ENCODE measurements at regions not wholly inside any gene's neighbourhood (a gene's known extent, or its start where the extent isn't known, plus 50 kb on each side); places are given as distances from the start of the nearest gene placed in this dataset.

DNA sequence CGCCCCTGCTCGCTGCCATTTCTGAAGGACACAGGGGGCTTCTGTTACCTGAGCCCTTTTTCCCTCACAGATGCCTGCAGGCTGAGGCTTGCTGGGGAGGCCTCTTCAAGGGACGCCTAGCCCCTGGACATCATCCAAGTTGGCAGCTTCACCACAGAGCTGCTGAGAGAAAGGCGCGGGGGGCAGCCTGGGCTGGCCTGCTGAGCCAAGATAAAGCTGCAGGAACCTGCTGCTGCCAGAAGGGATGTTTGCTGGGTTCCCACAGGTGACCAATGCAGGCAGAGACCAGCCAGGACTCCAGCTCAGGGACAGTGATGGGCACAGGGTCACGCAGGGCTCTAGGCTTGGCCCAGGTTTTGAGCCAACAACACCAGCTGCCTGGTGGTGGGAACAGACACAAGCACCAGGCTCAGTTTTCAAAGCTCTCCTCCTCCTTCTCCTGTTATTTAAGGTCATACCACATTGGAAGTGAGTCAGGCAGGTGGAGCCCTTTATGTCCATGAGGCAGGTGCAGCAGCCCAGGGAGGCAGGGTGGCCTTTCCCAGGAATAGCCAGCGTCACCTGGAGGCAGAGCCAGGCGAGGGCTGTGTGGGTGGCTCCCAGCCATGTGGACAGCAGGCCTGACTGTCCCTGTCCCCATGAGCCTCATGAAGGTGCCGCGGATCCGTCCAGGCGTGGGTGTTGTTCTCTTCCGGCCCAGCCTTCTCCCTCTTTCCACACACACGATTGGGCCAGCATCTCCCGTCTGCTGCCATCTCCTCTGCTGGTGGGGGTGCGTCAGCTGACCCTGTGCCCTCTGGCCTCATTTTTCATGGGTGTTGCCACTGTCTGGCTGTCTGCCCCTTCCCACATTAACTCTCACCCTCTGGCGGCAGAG lies 515.5 kb upstream of the MYT1L start:
- no peaks in the 10 kb centered on the region for H3K36me3 ChIP-seq (ENCODE audit: insufficient read depth, low read length)
- no peaks in the 10 kb centered on the region for H3K9me3 ChIP-seq (ENCODE audit: low read length)
- H3K27me3 ChIP-seq (ENCODE audit: control insufficient read depth in 1 of 2, insufficient read depth in 2 of 2, low read length in 2 of 2): no peaks in the 10 kb centered on the region
- H3K4me3 ChIP-seq (ENCODE audit: low read depth in 1 of 2, low read length in 2 of 2): no peak overlapping the region
- no peaks in the 10 kb centered on the region for H3K4me1 ChIP-seq (ENCODE audit: insufficient read depth, low read length)
- H3K9ac ChIP-seq (ENCODE audit: low read length): no peak overlapping the region
- H3K27ac ChIP-seq (ENCODE audit: low read depth, low read length): no peak overlapping the region

DNA sequence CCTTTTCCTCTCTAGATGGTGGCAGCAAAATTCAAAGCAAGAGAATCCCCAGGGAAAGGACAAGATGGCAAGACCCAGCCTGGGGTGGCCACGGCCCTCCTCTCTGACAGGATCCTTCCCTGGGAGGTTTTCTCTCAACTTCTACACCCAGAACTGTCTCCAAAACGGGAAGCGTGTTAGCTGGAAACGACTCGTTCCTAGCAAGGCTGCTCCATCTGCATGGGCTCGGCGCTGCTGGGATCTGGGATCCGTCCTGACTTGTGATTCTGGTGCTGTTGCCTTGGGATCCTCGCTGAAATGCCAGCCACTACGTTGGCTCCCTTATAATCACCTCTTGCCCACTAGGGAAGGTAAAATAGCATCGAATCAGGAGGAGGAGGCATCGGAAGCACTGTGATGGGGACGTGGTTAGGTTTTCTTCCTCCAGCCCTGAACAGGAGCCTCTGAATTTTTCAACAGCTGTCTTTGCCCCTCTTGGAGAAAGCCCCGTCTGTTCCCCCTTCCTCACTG lies 514.8 kb upstream of the MYT1L start:
- no peak overlapping the region for H3K4me3 ChIP-seq (ENCODE audit: low read depth in 1 of 2, low read length in 2 of 2)
- no peaks in the 10 kb centered on the region for H3K4me1 ChIP-seq (ENCODE audit: insufficient read depth, low read length)
- no peaks in the 10 kb centered on the region for H3K9me3 ChIP-seq (ENCODE audit: low read length)
- H3K27ac ChIP-seq (ENCODE audit: low read depth, low read length): no peak overlapping the region
- H3K27me3 ChIP-seq (ENCODE audit: control insufficient read depth in 1 of 2, insufficient read depth in 2 of 2, low read length in 2 of 2): no peaks in the 10 kb centered on the region
- H3K36me3 ChIP-seq (ENCODE audit: insufficient read depth, low read length): no peaks in the 10 kb centered on the region
- no peak overlapping the region for H3K9ac ChIP-seq (ENCODE audit: low read length)

DNA sequence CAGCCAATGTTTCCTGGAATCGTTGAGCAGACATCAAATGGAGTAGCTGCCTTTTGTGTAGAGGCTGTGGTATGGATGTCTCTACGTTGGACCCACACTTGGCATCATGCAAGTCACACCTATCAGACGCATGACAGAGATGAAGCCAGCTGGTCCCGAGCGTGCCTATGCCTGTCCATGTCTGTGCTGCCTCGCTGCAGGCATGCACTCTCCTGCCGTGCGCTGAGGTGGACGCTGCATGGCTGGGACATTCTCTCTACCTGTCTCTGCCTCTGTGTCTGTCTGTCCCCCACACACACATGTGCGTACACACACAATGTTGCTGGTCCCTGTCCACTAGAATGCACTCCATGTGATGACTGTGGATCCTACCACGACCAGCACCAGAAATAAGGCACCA lies 514.2 kb upstream of the MYT1L start:
- Histone ChIP-seq H3K4me3 (ENCODE audit: low read depth in 1 of 2, low read length in 2 of 2) (no peak overlapping the region), H3K27ac (ENCODE audit: low read depth, low read length) (no peak overlapping the region), H3K27me3 (ENCODE audit: control insufficient read depth in 1 of 2, insufficient read depth in 2 of 2, low read length in 2 of 2) (no peaks in the 10 kb centered on the region), H3K36me3 (ENCODE audit: insufficient read depth, low read length) (no peaks in the 10 kb centered on the region), H3K9ac (ENCODE audit: low read length) (no peak overlapping the region), H3K9me3 (ENCODE audit: low read length) (no peaks in the 10 kb centered on the region), H3K4me1 (ENCODE audit: insufficient read depth, low read length) (no peaks in the 10 kb centered on the region)

DNA sequence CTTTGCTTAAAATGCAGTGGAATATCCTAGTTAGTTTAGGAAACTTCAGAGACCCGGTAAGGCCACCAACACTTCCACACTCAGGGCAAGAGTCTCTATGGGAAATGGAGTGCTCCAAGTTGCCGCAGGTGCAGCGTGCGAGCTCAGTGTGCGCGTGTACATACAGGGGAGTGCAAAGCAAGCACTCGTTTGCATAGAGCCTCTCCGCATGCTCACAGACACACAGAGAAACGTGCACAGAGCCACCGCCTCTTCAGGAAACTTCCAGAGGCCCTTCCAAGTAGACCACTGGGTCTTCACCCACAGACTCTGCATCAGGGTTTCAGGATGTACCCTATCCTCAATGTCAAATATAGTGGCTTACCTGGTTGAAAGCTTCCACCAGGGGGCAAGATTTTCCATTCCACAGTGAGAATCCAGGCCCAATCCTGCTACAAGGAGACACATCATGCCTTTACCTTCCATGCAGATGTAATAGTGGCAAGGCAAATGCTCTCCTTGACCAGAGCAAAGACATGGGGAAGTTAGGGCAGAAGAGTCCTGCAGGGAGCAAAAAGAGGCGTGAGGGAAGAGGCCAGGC lies 513.0 kb upstream of the MYT1L start:
- Histone ChIP-seq H3K4me3 (ENCODE audit: low read depth in 1 of 2, low read length in 2 of 2) (no peak overlapping the region), H3K36me3 (ENCODE audit: insufficient read depth, low read length) (no peaks in the 10 kb centered on the region), H3K27ac (ENCODE audit: low read depth, low read length) (no peak overlapping the region), H3K9me3 (ENCODE audit: low read length) (no peaks in the 10 kb centered on the region), H3K27me3 (ENCODE audit: control insufficient read depth in 1 of 2, insufficient read depth in 2 of 2, low read length in 2 of 2) (no peaks in the 10 kb centered on the region), H3K4me1 (ENCODE audit: insufficient read depth, low read length) (no peaks in the 10 kb centered on the region), H3K9ac (ENCODE audit: low read length) (no peak overlapping the region)

DNA sequence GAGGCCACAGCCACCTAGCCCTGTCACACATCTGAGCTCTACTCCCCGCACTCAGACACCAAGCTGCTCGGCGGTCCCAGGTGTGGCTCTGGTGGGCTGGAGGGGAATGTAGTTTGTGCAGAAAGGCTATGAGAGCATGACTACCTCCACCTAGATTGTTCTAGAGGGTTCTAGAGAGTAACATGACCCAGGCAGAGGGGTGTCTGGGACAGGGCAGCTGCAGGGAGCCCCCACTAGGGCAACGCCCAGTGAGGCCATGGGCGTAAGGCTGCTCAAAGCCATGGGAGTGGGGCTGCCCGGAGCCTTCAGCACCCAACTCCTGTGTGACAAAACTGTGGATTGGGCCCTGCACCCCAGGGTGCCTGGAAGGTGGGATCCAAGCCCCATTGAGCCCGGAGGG lies 511.4 kb upstream of the MYT1L start:
- Histone ChIP-seq H3K36me3 (ENCODE audit: insufficient read depth, low read length) (no peaks in the 10 kb centered on the region), H3K9me3 (ENCODE audit: low read length) (no peaks in the 10 kb centered on the region), H3K27me3 (ENCODE audit: control insufficient read depth in 1 of 2, insufficient read depth in 2 of 2, low read length in 2 of 2) (no peaks in the 10 kb centered on the region), H3K27ac (ENCODE audit: low read depth, low read length) (no peak overlapping the region), H3K4me1 (ENCODE audit: insufficient read depth, low read length) (no peaks in the 10 kb centered on the region), H3K9ac (ENCODE audit: low read length) (no peak overlapping the region), H3K4me3 (ENCODE audit: low read depth in 1 of 2, low read length in 2 of 2) (no peak overlapping the region)

DNA sequence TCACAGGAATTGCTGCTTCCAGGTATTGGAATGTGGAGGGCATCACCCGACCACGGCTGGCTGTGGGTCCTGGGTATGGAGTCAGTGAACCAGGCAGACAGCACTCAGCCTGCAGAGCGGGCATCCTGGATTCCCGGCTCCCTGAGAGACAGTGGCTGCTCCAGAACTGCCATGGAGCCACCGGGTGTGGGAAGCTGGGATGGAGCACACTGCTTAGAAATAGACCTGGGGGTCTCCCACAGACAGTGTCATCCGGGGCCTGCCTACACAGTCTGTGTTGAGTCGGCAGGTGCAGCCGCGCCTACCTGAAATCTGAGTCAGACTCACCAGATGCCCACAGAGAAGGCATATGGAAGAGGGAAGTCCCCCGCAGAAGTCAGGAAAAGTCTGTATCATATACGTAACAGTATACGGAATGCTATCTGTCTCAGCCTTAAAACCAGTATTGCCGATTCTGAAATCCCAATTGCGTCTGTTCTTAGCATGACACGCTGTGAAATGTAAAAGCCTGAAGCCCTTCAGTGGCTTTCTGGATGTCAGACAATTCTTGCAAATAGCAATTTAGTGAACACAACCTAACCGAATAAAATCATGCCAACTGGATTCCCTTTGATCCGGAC lies 509.7 kb upstream of the MYT1L start:
- Histone ChIP-seq H3K9ac (ENCODE audit: low read length) (no peak overlapping the region), H3K36me3 (ENCODE audit: insufficient read depth, low read length) (no peaks in the 10 kb centered on the region), H3K4me1 (ENCODE audit: insufficient read depth, low read length) (no peaks in the 10 kb centered on the region), H3K27me3 (ENCODE audit: control insufficient read depth in 1 of 2, insufficient read depth in 2 of 2, low read length in 2 of 2) (no peaks in the 10 kb centered on the region), H3K27ac (ENCODE audit: low read depth, low read length) (no peak overlapping the region), H3K4me3 (ENCODE audit: low read depth in 1 of 2, low read length in 2 of 2) (no peak overlapping the region), H3K9me3 (ENCODE audit: low read length) (no peaks in the 10 kb centered on the region)

DNA sequence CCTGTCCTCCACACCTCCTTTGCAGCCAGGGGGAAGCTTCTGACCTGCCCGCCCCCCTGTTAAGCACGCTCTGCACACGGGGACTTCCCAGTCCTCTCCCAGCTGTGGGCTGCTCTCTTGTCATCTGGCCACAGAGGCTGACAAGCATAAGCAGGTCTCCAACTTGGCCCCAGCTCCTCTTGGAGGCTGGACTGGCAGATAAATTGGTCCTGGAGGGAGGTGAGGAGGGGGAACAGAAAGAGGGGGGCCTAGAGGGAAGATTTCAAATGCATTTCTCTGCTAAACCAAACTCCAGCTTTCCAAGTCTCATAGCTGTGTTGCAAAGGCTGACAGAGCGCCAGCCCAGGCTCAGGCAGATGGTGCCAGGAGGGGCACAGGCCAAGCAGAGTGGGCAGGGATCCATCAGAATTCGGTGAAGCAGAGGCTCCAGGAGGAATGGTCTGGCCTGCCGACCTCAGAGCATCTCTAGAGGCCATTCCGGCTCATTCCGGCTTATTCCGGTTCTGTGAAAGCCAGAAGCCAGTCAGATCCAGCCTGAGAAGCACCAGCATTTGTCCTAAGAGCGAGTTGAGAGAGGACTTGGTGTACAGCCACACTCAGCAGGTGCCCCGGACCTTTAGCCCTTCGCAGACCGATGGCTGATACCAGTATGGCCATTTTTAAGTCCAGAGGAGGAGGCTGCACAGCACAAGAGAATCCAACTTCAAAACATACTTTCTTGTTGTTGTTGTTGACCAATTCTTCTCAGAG lies 508.9 kb upstream of the MYT1L start:
- no peak overlapping the region for H3K4me3 ChIP-seq (ENCODE audit: low read depth in 1 of 2, low read length in 2 of 2)
- no peak overlapping the region for H3K27ac ChIP-seq (ENCODE audit: low read depth, low read length)
- no peaks in the 10 kb centered on the region for H3K4me1 ChIP-seq (ENCODE audit: insufficient read depth, low read length)
- H3K9me3 ChIP-seq (ENCODE audit: low read length): no peaks in the 10 kb centered on the region
- no peaks in the 10 kb centered on the region for H3K36me3 ChIP-seq (ENCODE audit: insufficient read depth, low read length)
- no peaks in the 10 kb centered on the region for H3K27me3 ChIP-seq (ENCODE audit: control insufficient read depth in 1 of 2, insufficient read depth in 2 of 2, low read length in 2 of 2)
- H3K9ac ChIP-seq (ENCODE audit: low read length): no peak overlapping the region

DNA sequence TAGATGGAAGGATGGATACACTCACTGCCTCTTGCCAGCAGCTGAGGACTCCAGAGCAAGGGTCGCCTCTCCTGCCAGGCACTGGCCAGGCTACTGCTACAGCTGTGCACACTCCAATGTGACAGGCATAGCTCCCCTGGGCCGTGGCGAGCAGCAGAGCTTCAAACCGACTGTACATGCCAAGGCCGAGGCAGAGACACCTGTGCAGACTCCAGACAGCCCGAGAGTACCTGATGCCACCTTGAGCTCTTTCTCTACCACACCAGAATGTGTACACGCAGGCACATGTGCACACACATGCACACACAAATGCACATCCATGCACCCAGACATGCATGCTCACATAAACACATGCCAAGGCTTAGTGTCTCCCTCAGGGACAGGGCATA lies 508.3 kb upstream of the MYT1L start:
- no peaks in the 10 kb centered on the region for H3K9me3 ChIP-seq (ENCODE audit: low read length)
- no peak overlapping the region for H3K4me3 ChIP-seq (ENCODE audit: low read depth in 1 of 2, low read length in 2 of 2)
- no peaks in the 10 kb centered on the region for H3K36me3 ChIP-seq (ENCODE audit: insufficient read depth, low read length)
- no peaks in the 10 kb centered on the region for H3K27me3 ChIP-seq (ENCODE audit: control insufficient read depth in 1 of 2, insufficient read depth in 2 of 2, low read length in 2 of 2)
- H3K4me1 ChIP-seq (ENCODE audit: insufficient read depth, low read length): no peaks in the 10 kb centered on the region
- no peak overlapping the region for H3K27ac ChIP-seq (ENCODE audit: low read depth, low read length)
- H3K9ac ChIP-seq (ENCODE audit: low read length): no peak overlapping the region

DNA sequence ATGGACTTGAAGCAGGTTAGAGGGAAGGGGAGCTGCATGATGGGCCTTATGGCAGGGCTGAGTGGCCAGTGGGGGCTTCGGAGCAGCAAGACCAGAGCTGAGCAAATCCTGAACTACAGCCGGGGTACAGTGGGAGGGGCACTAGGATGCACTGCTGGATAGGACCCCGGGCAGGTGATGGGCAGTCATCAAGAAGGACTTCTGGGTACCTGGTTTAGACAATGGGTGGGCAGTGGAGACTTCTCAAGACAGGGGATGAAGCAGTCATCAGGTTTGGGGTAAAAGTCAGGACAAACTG lies 507.4 kb upstream of the MYT1L start:
- no peak overlapping the region for H3K27ac ChIP-seq (ENCODE audit: low read depth, low read length)
- H3K9me3 ChIP-seq (ENCODE audit: low read length): no peaks in the 10 kb centered on the region
- no peaks in the 10 kb centered on the region for H3K36me3 ChIP-seq (ENCODE audit: insufficient read depth, low read length)
- no peak overlapping the region for H3K4me3 ChIP-seq (ENCODE audit: low read depth in 1 of 2, low read length in 2 of 2)
- no peak overlapping the region for H3K9ac ChIP-seq (ENCODE audit: low read length)
- no peaks in the 10 kb centered on the region for H3K27me3 ChIP-seq (ENCODE audit: control insufficient read depth in 1 of 2, insufficient read depth in 2 of 2, low read length in 2 of 2)
- no peaks in the 10 kb centered on the region for H3K4me1 ChIP-seq (ENCODE audit: insufficient read depth, low read length)

DNA sequence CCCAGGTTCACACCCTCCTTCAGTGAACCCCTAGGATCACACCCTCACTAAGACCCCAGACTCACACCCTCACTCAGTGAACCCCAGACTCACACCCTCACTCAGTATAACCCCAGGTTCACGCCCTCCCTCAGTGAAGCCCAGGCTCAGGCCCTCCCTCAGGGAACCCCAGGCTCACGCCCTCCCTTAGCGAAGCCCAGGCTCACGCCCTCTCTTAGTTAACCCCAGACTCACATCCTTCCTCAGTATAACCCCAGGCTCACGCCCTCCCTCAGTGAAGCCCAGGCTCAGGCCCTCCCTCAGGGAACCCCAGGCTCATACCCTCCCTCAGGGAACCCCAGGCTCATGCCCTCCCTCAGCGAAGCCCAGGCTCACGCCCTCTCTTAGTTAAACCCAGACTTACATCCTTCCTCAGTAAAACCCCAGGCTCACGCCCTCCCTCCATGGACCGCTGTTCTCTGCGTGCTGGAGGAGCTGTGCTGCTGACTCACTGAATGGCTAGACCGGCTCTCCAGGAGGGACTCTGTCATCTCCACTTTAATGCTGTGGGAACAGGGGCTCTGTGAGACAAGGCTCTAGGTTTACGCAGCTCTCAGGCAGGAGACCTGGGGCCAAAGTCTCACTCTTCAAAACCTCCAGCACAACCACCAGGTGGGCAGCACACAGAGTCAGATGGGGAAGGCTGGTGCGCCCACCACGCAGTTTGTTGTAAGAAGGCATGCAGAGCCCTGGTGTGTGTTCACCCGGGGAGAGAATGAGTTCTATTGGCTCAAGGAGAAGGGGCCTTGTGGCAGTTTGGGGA lies 506.9 kb upstream of the MYT1L start:
- Histone ChIP-seq H3K27me3 (ENCODE audit: control insufficient read depth in 1 of 2, insufficient read depth in 2 of 2, low read length in 2 of 2) (no peaks in the 10 kb centered on the region), H3K9me3 (ENCODE audit: low read length) (no peaks in the 10 kb centered on the region), H3K27ac (ENCODE audit: low read depth, low read length) (no peak overlapping the region), H3K4me1 (ENCODE audit: insufficient read depth, low read length) (no peaks in the 10 kb centered on the region), H3K4me3 (ENCODE audit: low read depth in 1 of 2, low read length in 2 of 2) (no peak overlapping the region), H3K36me3 (ENCODE audit: insufficient read depth, low read length) (no peaks in the 10 kb centered on the region), H3K9ac (ENCODE audit: low read length) (no peak overlapping the region)

Measured in muscle layer of colon (tissue), 2 donors.